GM12875 (cell line): ENCODE measurements at regions not wholly inside any gene's neighbourhood (a gene's known extent, or its start where the extent isn't known, plus 50 kb on each side); places are given as distances from the start of the nearest gene placed in this dataset.

Experiments
- H3K4me3 ChIP-seq: one replicate; pipeline ENCODE4 v1.5.1; 2011; ENCODE audit warnings: low read depth, low read length, control low read depth
- TF ChIP-seq, protein P1 (sequence below): IDR thresholded peaks from 2 replicates; pipeline ENCODE4 v1.5.1; 2011; ENCODE audit warnings: low read depth, mild to moderate bottlenecking, control low read depth, inconsistent platforms, low read length, moderate library complexity, borderline replicate concordance; ENCODE audit not compliant: insufficient read depth

DNA sequence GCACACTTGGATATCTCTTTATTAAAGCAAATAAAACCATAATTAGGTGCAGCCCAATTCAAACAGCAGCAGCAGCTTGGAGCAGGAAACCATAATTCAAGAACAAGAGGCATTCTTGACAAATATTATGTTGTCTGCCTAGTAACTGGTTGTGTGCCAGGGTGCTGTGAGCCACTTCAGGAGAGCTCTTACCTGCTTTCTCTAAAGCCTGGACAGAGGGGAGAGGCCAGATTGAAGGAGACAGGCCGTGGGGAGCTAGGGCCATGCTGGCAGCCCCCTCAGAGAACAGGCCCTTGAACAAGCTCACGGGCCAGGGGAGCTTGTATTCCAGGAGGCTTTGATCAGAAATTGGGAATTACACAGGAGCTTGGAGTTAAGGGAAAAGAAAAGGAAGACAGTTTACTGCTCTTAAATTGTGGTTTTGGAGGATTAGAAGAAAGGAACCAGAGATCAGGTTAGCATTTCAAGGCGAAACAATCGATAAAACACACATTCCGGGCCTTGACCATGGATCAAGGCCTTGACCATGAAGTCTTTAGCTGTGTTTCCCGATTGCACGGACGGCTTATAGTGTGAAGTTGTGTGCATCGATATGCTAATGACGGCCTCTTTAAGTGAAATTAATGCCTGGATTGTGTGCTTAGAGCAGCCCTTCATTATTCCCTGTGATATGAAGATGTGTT is 69.8 kb upstream of the NKX2-2 start:
- TF ChIP-seq, protein P1, sequence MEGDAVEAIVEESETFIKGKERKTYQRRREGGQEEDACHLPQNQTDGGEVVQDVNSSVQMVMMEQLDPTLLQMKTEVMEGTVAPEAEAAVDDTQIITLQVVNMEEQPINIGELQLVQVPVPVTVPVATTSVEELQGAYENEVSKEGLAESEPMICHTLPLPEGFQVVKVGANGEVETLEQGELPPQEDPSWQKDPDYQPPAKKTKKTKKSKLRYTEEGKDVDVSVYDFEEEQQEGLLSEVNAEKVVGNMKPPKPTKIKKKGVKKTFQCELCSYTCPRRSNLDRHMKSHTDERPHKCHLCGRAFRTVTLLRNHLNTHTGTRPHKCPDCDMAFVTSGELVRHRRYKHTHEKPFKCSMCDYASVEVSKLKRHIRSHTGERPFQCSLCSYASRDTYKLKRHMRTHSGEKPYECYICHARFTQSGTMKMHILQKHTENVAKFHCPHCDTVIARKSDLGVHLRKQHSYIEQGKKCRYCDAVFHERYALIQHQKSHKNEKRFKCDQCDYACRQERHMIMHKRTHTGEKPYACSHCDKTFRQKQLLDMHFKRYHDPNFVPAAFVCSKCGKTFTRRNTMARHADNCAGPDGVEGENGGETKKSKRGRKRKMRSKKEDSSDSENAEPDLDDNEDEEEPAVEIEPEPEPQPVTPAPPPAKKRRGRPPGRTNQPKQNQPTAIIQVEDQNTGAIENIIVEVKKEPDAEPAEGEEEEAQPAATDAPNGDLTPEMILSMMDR, result no peak
- H3K4me3 ChIP-seq, result no peak overlapping the region

DNA sequence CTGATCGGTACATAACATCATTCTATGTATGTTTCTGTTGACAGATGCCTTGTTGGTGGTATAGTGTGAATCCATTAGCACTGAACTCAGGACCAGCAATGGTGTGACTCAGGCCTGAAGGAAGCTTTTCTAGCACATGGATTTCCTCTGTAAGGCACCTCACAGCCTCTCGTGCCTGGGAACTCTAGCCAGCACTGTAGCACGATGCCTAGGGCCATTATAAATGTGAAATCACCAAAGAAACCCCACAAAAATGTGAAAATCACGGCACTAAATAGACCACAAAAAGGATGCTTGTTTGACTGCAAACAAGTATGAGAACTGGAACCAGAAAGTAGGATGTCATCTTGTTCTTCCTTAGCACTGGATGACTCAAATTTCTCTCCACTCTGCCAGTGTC is 63.7 kb upstream of the NKX2-2 start:
- TF ChIP-seq, protein P1, result no peak
- no peak overlapping the region for H3K4me3 ChIP-seq

GRCh38 chr20:21575981-21576740 is 62.3 kb upstream of the NKX2-2 start:
- TF ChIP-seq, protein P1, result no peak

DNA sequence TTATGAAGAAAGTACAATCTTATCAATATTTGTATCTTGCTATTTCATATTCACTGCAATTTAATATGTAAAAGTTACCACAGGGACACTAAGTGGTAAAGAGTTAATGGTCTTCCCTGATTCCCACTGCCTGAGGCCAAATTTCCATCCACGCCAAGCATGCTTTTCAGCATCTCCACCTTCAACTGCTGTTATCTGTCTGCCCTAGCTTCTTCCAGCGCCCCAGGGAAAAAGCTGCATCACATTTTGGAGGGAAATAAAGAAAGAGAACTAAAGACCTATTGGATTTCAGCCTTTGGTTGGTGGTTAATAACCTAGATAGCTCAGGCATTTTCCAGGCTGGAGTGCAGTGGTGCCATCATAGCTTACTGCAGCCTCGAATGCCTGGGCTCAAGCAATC is 61.3 kb upstream of the NKX2-2 start:
- TF ChIP-seq, protein P1, result no peak
- H3K4me3 ChIP-seq, result no peak overlapping the region

More at GRCh38 chr20:21575981-21576740, 62.3 kb upstream of the NKX2-2 start:
- H3K4me3 ChIP-seq, result no peak overlapping the region

DNA sequence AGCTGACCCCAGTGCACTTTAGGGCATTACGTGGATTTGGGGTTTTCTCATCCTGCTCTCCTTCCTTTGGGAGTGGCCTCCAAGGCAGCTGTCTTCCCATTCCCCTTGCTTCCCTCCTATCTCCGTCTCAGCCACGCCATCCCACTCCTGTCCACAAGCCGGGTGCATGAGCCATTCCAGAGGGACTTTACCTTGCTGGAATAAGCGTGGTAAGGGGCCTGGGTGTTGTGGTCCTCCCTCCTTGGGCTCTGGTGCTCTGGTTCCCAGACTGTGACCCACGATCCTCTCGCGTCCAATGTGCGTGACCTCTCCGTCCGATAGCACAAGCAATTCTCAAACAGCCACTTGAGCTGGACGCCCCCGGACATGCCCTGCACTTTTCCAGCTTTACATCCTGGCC is 60.6 kb upstream of the NKX2-2 start:
- TF ChIP-seq, protein P1, result no peak
- H3K4me3 ChIP-seq, result no peak overlapping the region

GRCh38 chr20:21573259-21573658 is 59.4 kb upstream of the NKX2-2 start:
- no peak overlapping the region for H3K4me3 ChIP-seq

More at GRCh38 chr20:21573259-21573658, 59.4 kb upstream of the NKX2-2 start:
- TF ChIP-seq, protein P1, result no peak
